AG04450 (cell line): ENCODE measurements at regions not wholly inside any gene's neighbourhood (a gene's known extent, or its start where the extent isn't known, plus 50 kb on each side); places are given as distances from the start of the nearest gene placed in this dataset.

Source experiments
- CTCF ChIA-PET: fragments of 300-600, 350-600 bp; formaldehyde crosslinking; extraction: SDS; loops from one replicate; lab custom pipeline; 2022; ENCODE audit warnings: antibody characterized with exemption, inconsistent platforms; lab: Charles Lee
- POLR2A ChIA-PET: fragments of 350-600 bp; formaldehyde crosslinking; extraction: SDS; loops from one replicate; lab custom pipeline; 2021; ENCODE audit warnings: antibody characterized with exemption, inconsistent platforms; lab: Yijun Ruan, JAX
- DNase-seq: peaks from one replicate; pipeline ENCODE4 v3.0.0-alpha.2; 2011; ENCODE audit warnings: low read depth, low spot score
- H3K27ac ChIP-seq: one replicate; pipeline ENCODE4 v1.5.1; 2012; ENCODE audit warnings: low read depth, low read length, control low read depth
- H3K27me3 ChIP-seq: one replicate; pipeline ENCODE4 v1.6.0; 2012; ENCODE audit warnings: low read length; ENCODE audit not compliant: control insufficient read depth, insufficient read depth
- H3K4me3 ChIP-seq: 2 replicates; pipeline ENCODE4 v1.5.1; 2011; ENCODE audit warnings: mild to moderate bottlenecking, low read depth, low read length, control low read depth
- H3K9me3 ChIP-seq: 2 replicates; pipeline ENCODE4 v1.5.1; 2012; ENCODE audit warnings: low read length; ENCODE audit not compliant: control insufficient read depth, insufficient read depth
- TF ChIP-seq, protein P1 (sequence below): IDR thresholded peaks from 2 replicates; pipeline ENCODE4 v1.5.1; 2011; ENCODE audit warnings: low read depth, low read length, control low read depth, inconsistent platforms

- no peak for DNase-seq
- H3K4me3 ChIP-seq: no peak overlapping the region
- H3K27me3 ChIP-seq: no peaks in the 10 kb centered on the region
- no peaks in the 10 kb centered on the region for H3K9me3 ChIP-seq
- H3K27ac ChIP-seq: no peak overlapping the region
- TF ChIP-seq, protein P1, sequence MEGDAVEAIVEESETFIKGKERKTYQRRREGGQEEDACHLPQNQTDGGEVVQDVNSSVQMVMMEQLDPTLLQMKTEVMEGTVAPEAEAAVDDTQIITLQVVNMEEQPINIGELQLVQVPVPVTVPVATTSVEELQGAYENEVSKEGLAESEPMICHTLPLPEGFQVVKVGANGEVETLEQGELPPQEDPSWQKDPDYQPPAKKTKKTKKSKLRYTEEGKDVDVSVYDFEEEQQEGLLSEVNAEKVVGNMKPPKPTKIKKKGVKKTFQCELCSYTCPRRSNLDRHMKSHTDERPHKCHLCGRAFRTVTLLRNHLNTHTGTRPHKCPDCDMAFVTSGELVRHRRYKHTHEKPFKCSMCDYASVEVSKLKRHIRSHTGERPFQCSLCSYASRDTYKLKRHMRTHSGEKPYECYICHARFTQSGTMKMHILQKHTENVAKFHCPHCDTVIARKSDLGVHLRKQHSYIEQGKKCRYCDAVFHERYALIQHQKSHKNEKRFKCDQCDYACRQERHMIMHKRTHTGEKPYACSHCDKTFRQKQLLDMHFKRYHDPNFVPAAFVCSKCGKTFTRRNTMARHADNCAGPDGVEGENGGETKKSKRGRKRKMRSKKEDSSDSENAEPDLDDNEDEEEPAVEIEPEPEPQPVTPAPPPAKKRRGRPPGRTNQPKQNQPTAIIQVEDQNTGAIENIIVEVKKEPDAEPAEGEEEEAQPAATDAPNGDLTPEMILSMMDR: no peak
- ChIA-PET POLR2A (no interaction called here), CTCF (no interaction called here)
These were observed 1281.9 kb downstream of the KCNT2 start for GRCh38 chr1:195326325-195326724.

DNA sequence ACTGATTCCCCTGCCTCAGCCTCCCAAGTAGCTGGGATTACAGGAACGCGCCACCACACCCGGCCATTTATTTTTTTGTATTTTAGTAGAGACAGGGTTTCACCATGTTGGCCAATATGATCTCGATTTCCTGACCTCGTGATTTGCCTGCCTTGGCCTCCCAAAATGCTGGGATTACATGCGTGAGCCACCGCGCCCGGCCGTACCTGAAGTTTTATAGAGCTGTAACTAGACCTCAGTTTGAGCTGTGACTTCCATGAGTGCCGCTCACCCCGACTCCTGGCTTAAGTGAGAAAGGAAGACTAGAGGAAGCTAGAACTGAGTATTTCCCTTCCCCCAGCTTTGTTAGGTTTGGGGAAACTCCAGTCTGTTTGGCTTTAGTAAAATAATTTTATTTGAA, 1283.1 kb downstream of the KCNT2 start:
- Histone ChIP-seq H3K4me3 (no peak overlapping the region), H3K27ac (no peak overlapping the region), H3K27me3 (no peaks in the 10 kb centered on the region), H3K9me3 (no peaks in the 10 kb centered on the region)
- CTCF ChIA-PET: no interaction called here
- TF ChIP-seq, protein P1: no peak
- no peak for DNase-seq
- POLR2A ChIA-PET: no interaction called here

- no peak overlapping the region for H3K27ac ChIP-seq
- no peak for DNase-seq
- no peaks in the 10 kb centered on the region for H3K9me3 ChIP-seq
- H3K4me3 ChIP-seq: no peak overlapping the region
- no peaks in the 10 kb centered on the region for H3K27me3 ChIP-seq
- CTCF ChIA-PET: no interaction called here
- TF ChIP-seq, protein P1: no peak
- POLR2A ChIA-PET: no interaction called here
These were observed 1302.0 kb downstream of the KCNT2 start for GRCh38 chr1:195306281-195306680.

GRCh38 chr1:195294911-195295310, 1313.3 kb downstream of the KCNT2 start:
- H3K27ac ChIP-seq: no peak overlapping the region
- CTCF ChIA-PET: no interaction called here
- DNase-seq: no peak
- TF ChIP-seq, protein P1: no peak
- H3K4me3 ChIP-seq: no peak overlapping the region
- no peaks in the 10 kb centered on the region for H3K27me3 ChIP-seq
- no peaks in the 10 kb centered on the region for H3K9me3 ChIP-seq
- POLR2A ChIA-PET: no interaction called here

GRCh38 chr1:195278644-195279043, 1329.6 kb downstream of the KCNT2 start:
- no peak overlapping the region for H3K27ac ChIP-seq
- TF ChIP-seq, protein P1: no peak
- H3K27me3 ChIP-seq: no peaks in the 10 kb centered on the region
- POLR2A ChIA-PET: no interaction called here
- H3K9me3 ChIP-seq: no peaks in the 10 kb centered on the region
- CTCF ChIA-PET: no interaction called here
- no peak overlapping the region for H3K4me3 ChIP-seq
- no peak for DNase-seq
